ENCODE measurements at regions not wholly inside any gene's neighbourhood (a gene's known extent, or its start where the extent isn't known, plus 50 kb on each side); places are given as distances from the start of the nearest gene placed in this dataset.

DNA sequence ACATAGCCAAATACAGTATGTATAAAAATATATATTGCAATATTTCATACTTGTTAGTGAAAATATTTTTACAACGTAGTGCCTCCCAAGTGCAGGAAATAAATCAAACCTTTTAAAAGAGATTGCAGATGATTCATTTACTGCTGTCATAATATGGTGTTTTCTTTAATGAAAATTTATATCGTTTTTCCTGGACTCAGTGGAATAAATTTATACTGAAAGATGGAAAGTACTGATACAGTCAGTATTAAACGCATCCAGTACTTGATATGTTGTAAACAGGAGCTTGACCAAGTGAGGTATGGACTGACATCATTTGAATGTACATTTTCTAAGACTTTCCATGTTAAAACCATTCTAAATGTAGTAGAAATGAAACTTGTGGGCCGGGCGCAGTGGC lies 143.4 kb upstream of the ZNF608 start:
- TF ChIP-seq, protein P1, sequence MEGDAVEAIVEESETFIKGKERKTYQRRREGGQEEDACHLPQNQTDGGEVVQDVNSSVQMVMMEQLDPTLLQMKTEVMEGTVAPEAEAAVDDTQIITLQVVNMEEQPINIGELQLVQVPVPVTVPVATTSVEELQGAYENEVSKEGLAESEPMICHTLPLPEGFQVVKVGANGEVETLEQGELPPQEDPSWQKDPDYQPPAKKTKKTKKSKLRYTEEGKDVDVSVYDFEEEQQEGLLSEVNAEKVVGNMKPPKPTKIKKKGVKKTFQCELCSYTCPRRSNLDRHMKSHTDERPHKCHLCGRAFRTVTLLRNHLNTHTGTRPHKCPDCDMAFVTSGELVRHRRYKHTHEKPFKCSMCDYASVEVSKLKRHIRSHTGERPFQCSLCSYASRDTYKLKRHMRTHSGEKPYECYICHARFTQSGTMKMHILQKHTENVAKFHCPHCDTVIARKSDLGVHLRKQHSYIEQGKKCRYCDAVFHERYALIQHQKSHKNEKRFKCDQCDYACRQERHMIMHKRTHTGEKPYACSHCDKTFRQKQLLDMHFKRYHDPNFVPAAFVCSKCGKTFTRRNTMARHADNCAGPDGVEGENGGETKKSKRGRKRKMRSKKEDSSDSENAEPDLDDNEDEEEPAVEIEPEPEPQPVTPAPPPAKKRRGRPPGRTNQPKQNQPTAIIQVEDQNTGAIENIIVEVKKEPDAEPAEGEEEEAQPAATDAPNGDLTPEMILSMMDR (conservative IDR thresholded peaks at IDR 0.05; ENCODE audit: low read depth, low read length) = no peak
- no peak for TF ChIP-seq EZH2 (IDR thresholded peaks at IDR 0.05; ENCODE audit: low read length, unreplicated experiment)
- no peak for TF ChIP-seq EZH2phosphoT487 (IDR thresholded peaks at IDR 0.05; ENCODE audit: borderline replicate concordance, low read length)
